ENCODE measurements at regions not wholly inside any gene's neighbourhood (a gene's known extent, or its start where the extent isn't known, plus 50 kb on each side); places are given as distances from the start of the nearest gene placed in this dataset.
"Not testable (repeated sequence)": the region's sequence is repeated elsewhere in the genome, so short reads cannot be mapped to it uniquely, and the experiment has no call there.

GRCh38 chr3:86537171-86537570 is 453.8 kb downstream of the VGLL3 start:
- DNase-seq, result no peak

GRCh38 chr3:86519819-86520218 is 471.1 kb downstream of the VGLL3 start:
- DNase-seq, result no peak

- DNase-seq, result no peak
These were observed 509.3 kb downstream of the VGLL3 start for GRCh38 chr3:86481636-86482035.

GRCh38 chr3:86481031-86481430 is 509.9 kb downstream of the VGLL3 start:
- no peak for DNase-seq

GRCh38 chr3:86464180-86464579 is 526.8 kb downstream of the VGLL3 start:
- DNase-seq, result no peak

GRCh38 chr3:86451749-86452148 is 539.2 kb downstream of the VGLL3 start:
- DNase-seq, result no peak

GRCh38 chr3:86438544-86438943 is 552.4 kb downstream of the VGLL3 start:
- DNase-seq, result no peak

GRCh38 chr3:86427343-86427742 is 563.6 kb downstream of the VGLL3 start:
- DNase-seq, result no peak

GRCh38 chr3:86420990-86421739 is 569.8 kb downstream of the VGLL3 start:
- DNase-seq, result no peak

GRCh38 chr3:86418861-86419260 is 572.1 kb downstream of the VGLL3 start:
- DNase-seq, result no peak

GRCh38 chr3:86416334-86416733 is 574.6 kb downstream of the VGLL3 start:
- no peak for DNase-seq

GRCh38 chr3:86413645-86414044 is 577.3 kb downstream of the VGLL3 start:
- no peak for DNase-seq

- DNase-seq, result no peak
These were observed 580.4 kb downstream of the VGLL3 start for GRCh38 chr3:86410587-86410986.

- not testable (repeated sequence) for DNase-seq
These were observed 601.2 kb downstream of the VGLL3 start for GRCh38 chr3:86389759-86390158.

- DNase-seq, result no peak
These were observed 602.1 kb downstream of the VGLL3 start for GRCh38 chr3:86388820-86389219.

GRCh38 chr3:86382556-86382955 is 608.4 kb downstream of the VGLL3 start:
- no peak for DNase-seq

- DNase-seq, result no peak
These were observed 609.7 kb downstream of the VGLL3 start for GRCh38 chr3:86381247-86381646.

GRCh38 chr3:86379280-86379679 is 611.7 kb downstream of the VGLL3 start:
- no peak for DNase-seq

- no peak for DNase-seq
These were observed 612.1 kb downstream of the VGLL3 start for GRCh38 chr3:86378829-86379228.

GRCh38 chr3:86335566-86335965 is 655.4 kb downstream of the VGLL3 start:
- not testable (repeated sequence) for DNase-seq

GRCh38 chr3:86333636-86334035 is 657.3 kb downstream of the VGLL3 start:
- no peak for DNase-seq

GRCh38 chr3:86303935-86304334 is 687.0 kb downstream of the VGLL3 start:
- DNase-seq, result no peak

- DNase-seq, result no peak
These were observed 708.7 kb downstream of the VGLL3 start for GRCh38 chr3:86282106-86282787.

GRCh38 chr3:86269364-86270155 is 721.4 kb downstream of the VGLL3 start:
- no peak for DNase-seq
